Spleen (tissue), 11 donors: ENCODE measurements at regions not wholly inside any gene's neighbourhood (a gene's known extent, or its start where the extent isn't known, plus 50 kb on each side); places are given as distances from the start of the nearest gene placed in this dataset.

Experiments
- DNase-seq: peaks from one replicate; pipeline ENCODE4 v3.0.0-alpha.2; 2020
- H3K27ac ChIP-seq, 8 donors: fragments of 200-600 bp; sonication (generic) in 7 of 8; 1 replicate in 4 of 8; 2 replicates in 4 of 8; pipeline versions ENCODE4 v1.5.0 to v1.8.0; 2016 to 2021; ENCODE audit warnings: inconsistent platforms in 4 of 8, mild to moderate bottlenecking in 4 of 8, moderate library complexity in 1 of 8
- H3K27me3 ChIP-seq, 7 donors: fragments of 200-600 bp; sonication (generic) in 6 of 7; replicated peaks in 1 of 7; 1 replicate in 4 of 7; 2 replicates in 3 of 7; pipeline versions ENCODE4 v1.5.0 to v1.8.0; 2016 to 2021; ENCODE audit warnings: inconsistent platforms in 3 of 7, mild to moderate bottlenecking in 1 of 7
- H3K36me3 ChIP-seq, 6 donors: fragments of 200-600 bp; sonication (generic) in 5 of 6; 1 replicate in 4 of 6; 2 replicates in 2 of 6; pipeline versions ENCODE4 v1.5.0 to v1.8.0; 2016 to 2021; ENCODE audit warnings: inconsistent platforms in 2 of 6
- H3K4me1 ChIP-seq, 6 donors: fragments of 200-600 bp; sonication (generic) in 5 of 6; 1 replicate in 3 of 6; 2 replicates in 3 of 6; pipeline versions ENCODE4 v1.5.0 to v1.8.0; 2016 to 2021; ENCODE audit warnings: inconsistent platforms in 3 of 6
- H3K4me3 ChIP-seq, 8 donors: fragments of 200-600 bp; sonication (generic) in 7 of 8; 1 replicate in 4 of 8; 2 replicates in 4 of 8; pipeline versions ENCODE4 v1.5.0 to v1.8.0; 2016 to 2021; ENCODE audit warnings: inconsistent platforms in 4 of 8, mild to moderate bottlenecking in 4 of 8, moderate library complexity in 2 of 8
- H3K9me3 ChIP-seq, 8 donors: fragments of 200-600 bp; sonication (generic) in 7 of 8; 1 replicate in 4 of 8; 2 replicates in 4 of 8; pipeline versions ENCODE4 v1.5.0 to v1.8.0; 2016 to 2021; ENCODE audit warnings: inconsistent platforms in 4 of 8
- CTCF ChIP-seq, 11 experiments: fragments of 200-600 bp in 7 of 11; fragments of 450-650 bp in 4 of 11; sonication (generic) in 4 of 11; IDR thresholded peaks in 8 of 11; conservative IDR thresholded peaks in 3 of 11; 1 replicate in 7 of 11; 2 replicates in 4 of 11; pipeline versions ENCODE4 v1.4.0 to v1.8.0; 2016 to 2021; ENCODE audit warnings: antibody characterized with exemption in 11 of 11, inconsistent platforms in 4 of 11, mild to moderate bottlenecking in 1 of 11
- POLR2A ChIP-seq, 3 donors: fragments of 450-650 bp; IDR thresholded peaks; one replicate each; pipeline ENCODE4 v1.5.1; 2017; ENCODE audit warnings: antibody characterized with exemption in 3 of 3, mild to moderate bottlenecking in 1 of 3
- POLR2AphosphoS5 ChIP-seq, 3 donors: sonication (generic); formaldehyde crosslinking; IDR thresholded peaks; one replicate each; pipeline ENCODE4 v1.5.1; 2017; ENCODE audit warnings: antibody characterized with exemption in 3 of 3
- WGBS, 5 donors: extraction: QIAGEN DNeasy Blood & Tissue Kit in 3 of 5; methylation state at CpG; one replicate each; pipeline versions ENCODE4 v1.1.5 to v1.1.7; 2013 to 2018; 5-methylcytosine and 5-hydroxymethylcytosine counted together
- intact Hi-C: fragments of 100-400 bp; cut with DNase I; formaldehyde crosslinking; loops from one replicate; pipeline ENCODE4 v1.15.0; 2023; ENCODE audit warnings: low total_unique reads
- donor health status: healthy with polysubstance abuse.
- donor health status: DM: no; HTN: no; CAD: no; lungs with moderate emphysema.
- donor health status: DM: no; HTN: no; CAD: no.
- donor health status: Bipolar disorder and iron deficiency.
- donor health status: healthy.
- donor health status: DM: no; HTN: no; CAD: no.
- donor health status: DM: yes; HTN: yes; CAD: no.

GRCh38 chr3:95459706-95460105 lies 1354.7 kb upstream of the EPHA6 start:
- intact Hi-C loops = no loop called here
- TF ChIP-seq POLR2AphosphoS5 (IDR thresholded peaks at IDR 0.05) = no peak
- TF ChIP-seq CTCF (IDR thresholded peaks at IDR 0.05 in 8 of 11, conservative IDR thresholded peaks at IDR 0.05 in 3 of 11) = no peak
- no peak for TF ChIP-seq POLR2A (IDR thresholded peaks at IDR 0.05)
- DNase-seq = no peak
- Histone ChIP-seq H3K9me3 (no peaks in the 10 kb centered on the region), H3K27me3 (no peaks in the 10 kb centered on the region), H3K36me3 (no peaks in the 10 kb centered on the region), H3K4me1 (no peaks in the 10 kb centered on the region), H3K27ac (no peak overlapping the region), H3K4me3 (no peak overlapping the region)
- 54 to 75% (median 61%) methylated on average over 3 of the region's 3 CpGs for WGBS, 5 donors

- 61 to 84% (median 72%) methylated on average over 2 of the region's 2 CpGs for WGBS, 5 donors
- no peak for DNase-seq
- no peaks in the 10 kb centered on the region for H3K36me3 ChIP-seq
- no peaks in the 10 kb centered on the region for H3K9me3 ChIP-seq
- TF ChIP-seq CTCF (IDR thresholded peaks at IDR 0.05 in 8 of 11, conservative IDR thresholded peaks at IDR 0.05 in 3 of 11) (no peak), POLR2AphosphoS5 (IDR thresholded peaks at IDR 0.05) (no peak), POLR2A (IDR thresholded peaks at IDR 0.05) (no peak)
- intact Hi-C loops = no loop called here
- no peak overlapping the region for H3K27ac ChIP-seq
- H3K27me3 ChIP-seq = no peaks in the 10 kb centered on the region
- H3K4me1 ChIP-seq = no peaks in the 10 kb centered on the region
- H3K4me3 ChIP-seq = no peak overlapping the region
Measured at GRCh38 chr3:95460274-95460673, 1354.1 kb upstream of the EPHA6 start.

GRCh38 chr3:95462161-95462560 lies 1352.2 kb upstream of the EPHA6 start:
- no peaks in the 10 kb centered on the region for H3K36me3 ChIP-seq
- TF ChIP-seq CTCF (IDR thresholded peaks at IDR 0.05 in 8 of 11, conservative IDR thresholded peaks at IDR 0.05 in 3 of 11) = no peak
- no peak for TF ChIP-seq POLR2AphosphoS5 (IDR thresholded peaks at IDR 0.05)
- no peak for TF ChIP-seq POLR2A (IDR thresholded peaks at IDR 0.05)
- no peaks in the 10 kb centered on the region for H3K4me1 ChIP-seq
- no peaks in the 10 kb centered on the region for H3K9me3 ChIP-seq
- DNase-seq = no peak
- no peak overlapping the region for H3K27ac ChIP-seq
- H3K27me3 ChIP-seq = no peaks in the 10 kb centered on the region
- no peak overlapping the region for H3K4me3 ChIP-seq
- intact Hi-C loops = no loop called here
- WGBS, 5 donors = 65 to 93% (median 91%) methylated on average over 5 of the region's 5 CpGs

- no peak for TF ChIP-seq POLR2A (IDR thresholded peaks at IDR 0.05)
- TF ChIP-seq POLR2AphosphoS5 (IDR thresholded peaks at IDR 0.05) = no peak
- TF ChIP-seq CTCF (IDR thresholded peaks at IDR 0.05 in 8 of 11, conservative IDR thresholded peaks at IDR 0.05 in 3 of 11) = no peak
- no peaks in the 10 kb centered on the region for H3K36me3 ChIP-seq
- H3K27ac ChIP-seq = no peak overlapping the region
- H3K9me3 ChIP-seq = peaks cover 0 to 5% (median 0%) of the 10 kb centered on the region in 8 donors
- no peak overlapping the region for H3K4me3 ChIP-seq
- no peak for DNase-seq
- 0 to 89% (median 71%) methylated on average over 1 of the region's 1 CpG for WGBS, 5 donors
- no peaks in the 10 kb centered on the region for H3K4me1 ChIP-seq
- H3K27me3 ChIP-seq = no peaks in the 10 kb centered on the region
- intact Hi-C loops = no loop called here
Measured at GRCh38 chr3:95464346-95464745, 1350.0 kb upstream of the EPHA6 start.
